IMR-90 (cell line): ENCODE measurements at regions not wholly inside any gene's neighbourhood (a gene's known extent, or its start where the extent isn't known, plus 50 kb on each side); places are given as distances from the start of the nearest gene placed in this dataset.

Experiments
- ATAC-seq: fragments of 200-7000 bp; cut with Tn5 transposase; 2 replicates; pipeline ENCODE4 v1.9.1; 2020; ENCODE audit warnings: low read depth, mild to moderate bottlenecking, moderate library complexity
- BruUV-seq: library from RNA; stranded (reverse); fragments of 400-500 nt; replicated peaks from 2 replicates; lab custom pipeline; 2021; lab: Mats Ljungman, UMichigan
- CTCF ChIA-PET: fragments of 300-600 bp; formaldehyde crosslinking; extraction: SDS; loops from one replicate; lab custom pipeline; 2021; ENCODE audit warnings: antibody characterized with exemption; lab: Yijun Ruan, JAX
- POLR2A ChIA-PET: fragments of 300-600 bp; sonication (Branson Sonifier 250); formaldehyde crosslinking; loops from one replicate; lab custom pipeline; 2022; ENCODE audit warnings: antibody characterized with exemption; ENCODE audit not compliant: unreplicated experiment; lab: Charles Lee
- DNase-seq: peaks from one replicate; pipeline ENCODE4 v3.0.0; 2013
- H2AFZ ChIP-seq: replicated peaks from 2 replicates; pipeline ENCODE3; 2013; ENCODE audit warnings: low read length, mild to moderate bottlenecking; ENCODE audit not compliant: poor library complexity
- H2AK5ac ChIP-seq: 2 replicates; pipeline ENCODE4 v1.6.1; 2013; ENCODE audit warnings: low read depth, low read length, inconsistent platforms
- H2AK9ac ChIP-seq: replicated peaks from 2 replicates; pipeline ENCODE3; 2013; ENCODE audit warnings: mild to moderate bottlenecking, low read depth, low read length, moderate library complexity; ENCODE audit not compliant: poor library complexity
- H2BK120ac ChIP-seq: 2 replicates; pipeline ENCODE4 v1.6.1; 2013; ENCODE audit warnings: low read depth, low read length, inconsistent platforms
- H2BK15ac ChIP-seq: 3 replicates; pipeline ENCODE4 v1.6.1; 2013; ENCODE audit warnings: low read depth, low read length, inconsistent platforms
- H2BK20ac ChIP-seq: 2 replicates; pipeline ENCODE4 v1.6.1; 2013; ENCODE audit warnings: low read depth, mild to moderate bottlenecking, inconsistent platforms, low read length, moderate library complexity
- H2BK5ac ChIP-seq: 2 replicates; pipeline ENCODE4 v1.6.1; 2013; ENCODE audit warnings: mild to moderate bottlenecking, low read depth, low read length, inconsistent platforms; ENCODE audit not compliant: poor library complexity, severe bottlenecking
- H3K14ac ChIP-seq: replicated peaks from 2 replicates; pipeline ENCODE4 v1.6.1; 2013; ENCODE audit warnings: low read depth, low read length, inconsistent platforms
- H3K18ac ChIP-seq: 2 replicates; pipeline ENCODE4 v1.6.1; 2013; ENCODE audit warnings: low read depth, low read length, control low read depth
- H3K23ac ChIP-seq: 2 replicates; pipeline ENCODE4 v1.6.1; 2013; ENCODE audit warnings: low read depth, low read length, inconsistent platforms
- H3K27ac ChIP-seq: 2 replicates; pipeline ENCODE4 v1.5.1; 2013; ENCODE audit warnings: mild to moderate bottlenecking, control low read depth, low read length; ENCODE audit not compliant: insufficient read depth
- H3K27me3 ChIP-seq: 2 replicates; pipeline ENCODE4 v1.6.1; 2013; ENCODE audit warnings: low read length; ENCODE audit not compliant: control insufficient read depth, insufficient read depth
- H3K36me3 ChIP-seq: 2 replicates; pipeline ENCODE4 v1.6.1; 2013; ENCODE audit warnings: low read length, mixed read lengths; ENCODE audit not compliant: control insufficient read depth, insufficient read depth
- H3K4ac ChIP-seq: 2 replicates; pipeline ENCODE4 v1.6.1; 2013; ENCODE audit warnings: low read depth, low read length, inconsistent platforms
- H3K4me1 ChIP-seq: 2 replicates; pipeline ENCODE4 v1.6.1; 2013; ENCODE audit warnings: low read length, mixed read lengths; ENCODE audit not compliant: control insufficient read depth, insufficient read depth
- H3K4me2 ChIP-seq: 2 replicates; pipeline ENCODE4 v1.6.1; 2013; ENCODE audit warnings: low read depth, mild to moderate bottlenecking, control low read depth, low read length, moderate library complexity
- H3K4me3 ChIP-seq: 2 replicates; pipeline ENCODE4 v1.5.1; 2013; ENCODE audit warnings: low read depth, mild to moderate bottlenecking, control low read depth, low read length, moderate library complexity; ENCODE audit not compliant: insufficient read depth
- H3K56ac ChIP-seq: 2 replicates; pipeline ENCODE4 v1.6.1; 2013; ENCODE audit warnings: low read length, inconsistent platforms; ENCODE audit not compliant: insufficient read depth; ENCODE audit errors: extremely low read depth
- H3K79me1 ChIP-seq, 2 experiments: 2 replicates each; pipeline ENCODE4 v1.6.1; 2013; ENCODE audit warnings: low read length in 2 of 2, inconsistent platforms in 1 of 2, low read depth in 1 of 2
- H3K9ac ChIP-seq: 2 replicates; pipeline ENCODE4 v1.6.1; 2013; ENCODE audit warnings: low read depth, low read length, control low read depth
- H3K9me1 ChIP-seq: 2 replicates; pipeline ENCODE4 v1.6.1; 2013; ENCODE audit warnings: low read length, inconsistent platforms; ENCODE audit not compliant: insufficient read depth
- H3K9me3 ChIP-seq: 2 replicates; pipeline ENCODE4 v1.6.1; 2013; ENCODE audit warnings: low read length; ENCODE audit not compliant: control insufficient read depth, insufficient read depth
- H4K20me1 ChIP-seq: 2 replicates; pipeline ENCODE4 v1.6.1; 2013; ENCODE audit warnings: low read length, inconsistent platforms; ENCODE audit not compliant: insufficient read depth
- H4K5ac ChIP-seq: 2 replicates; pipeline ENCODE4 v1.6.1; 2013; ENCODE audit warnings: mild to moderate bottlenecking, low read depth, low read length, control low read depth
- H4K8ac ChIP-seq, 2 experiments: 2 replicates each; pipeline ENCODE4 v1.6.1; 2013; ENCODE audit warnings: low read depth in 2 of 2, low read length in 2 of 2, control low read depth in 1 of 2, inconsistent platforms in 1 of 2
- H4K91ac ChIP-seq: 2 replicates; pipeline ENCODE4 v1.6.1; 2013; ENCODE audit warnings: low read depth, low read length, inconsistent platforms; ENCODE audit not compliant: insufficient read depth
- BHLHE40 ChIP-seq: fragments of 150-350 bp; IDR thresholded peaks from 2 replicates; pipeline ENCODE4 v1.6.1; 2016; ENCODE audit warnings: mild to moderate bottlenecking, low read depth, low read length
- CEBPB ChIP-seq: IDR thresholded peaks from 2 replicates; pipeline ENCODE4 v1.6.1; 2012; ENCODE audit warnings: low read depth, low read length, improper control_type of control experiment
- MAFK ChIP-seq: IDR thresholded peaks from 2 replicates; pipeline ENCODE4 v1.6.1; 2012; ENCODE audit warnings: low read depth, low read length, improper control_type of control experiment
- MAZ ChIP-seq: IDR thresholded peaks from 2 replicates; pipeline ENCODE4 v1.6.1; 2012; ENCODE audit warnings: low read depth, mild to moderate bottlenecking, low read length, improper control_type of control experiment, moderate library complexity, borderline replicate concordance
- RAD21 ChIP-seq: IDR thresholded peaks from 2 replicates; pipeline ENCODE4 v1.6.1; 2012; ENCODE audit warnings: low read length, improper control_type of control experiment
- RCOR1 ChIP-seq: IDR thresholded peaks from 2 replicates; pipeline ENCODE4 v1.6.1; 2012; ENCODE audit warnings: mild to moderate bottlenecking, low read length, improper control_type of control experiment; ENCODE audit not compliant: insufficient replicate concordance
- RFX5 ChIP-seq: IDR thresholded peaks from 2 replicates; pipeline ENCODE4 v1.8.0; 2012; ENCODE audit warnings: low read depth, mild to moderate bottlenecking, low read length, moderate library complexity
- USF2 ChIP-seq: fragments of 150-350 bp; IDR thresholded peaks from 2 replicates; pipeline ENCODE4 v1.6.1; 2017; ENCODE audit warnings: mild to moderate bottlenecking, antibody characterized with exemption, low read length, low read depth
- WGBS, 2 experiments: methylation state at CpG; one replicate each; pipeline versions ENCODE4 v1.1.5 to v1.1.7; 2013; ENCODE audit warnings: missing lambda C conversion rate in 2 of 2; ENCODE audit not compliant: insufficient read length in 1 of 2; ENCODE audit errors: extremely low coverage in 2 of 2; 5-methylcytosine and 5-hydroxymethylcytosine counted together
- dilution Hi-C: fragments of 300-500 bp; cut with HindIII; formaldehyde crosslinking; loops from one replicate; pipeline ENCODE4 v1.14.3; 2018; ENCODE audit warnings: low sequenced_read_pairs; ENCODE audit not compliant: unreplicated experiment
- in situ Hi-C: fragments of 300-500 bp; cut with MboI; formaldehyde crosslinking; loops from 3 replicates; pipeline ENCODE4 v1.14.3; 2019; ENCODE audit warnings: low sequenced_read_pairs, inconsistent platforms, mixed read lengths
- intact Hi-C: fragments of 100-400 bp; cut with micrococcal nuclease; formaldehyde crosslinking; loops from 2 replicates; pipeline ENCODE4 v1.10.0; 2022
- TF ChIP-seq, protein P1 (sequence below): fragments of 150-350 bp; IDR thresholded peaks from 2 replicates; pipeline ENCODE4 v1.6.1; 2016; ENCODE audit warnings: low read depth, mild to moderate bottlenecking, low read length, moderate library complexity, borderline replicate concordance

- Histone ChIP-seq H2AFZ (no peak overlapping the region), H3K9me1 (no peaks in the 10 kb centered on the region), H3K4ac (no peak overlapping the region), H3K36me3 (no peaks in the 10 kb centered on the region), H2BK20ac (no peak overlapping the region), H2BK5ac (no peak overlapping the region), H3K9me3 (no peaks in the 10 kb centered on the region; the same call in 1 of the 2 replicates), H3K4me3 (no peak overlapping the region), H2BK120ac (no peak overlapping the region; the same call in 1 of the 2 replicates), H4K20me1 (no peaks in the 10 kb centered on the region), H3K79me1 (no peaks in the 10 kb centered on the region), H3K56ac (no peak overlapping the region), H3K27me3 (no peaks in the 10 kb centered on the region; the same call in 1 of the 2 replicates), H2AK5ac (no peak overlapping the region), H3K14ac (no peak overlapping the region), H3K18ac (no peak overlapping the region), H3K4me1 (no peaks in the 10 kb centered on the region), H4K8ac (no peak overlapping the region), H2AK9ac (no peak overlapping the region), H3K27ac (no peak overlapping the region), H4K5ac (no peak overlapping the region), H2BK15ac (no peak overlapping the region), H3K4me2 (no peak overlapping the region), H4K91ac (no peak overlapping the region), H3K9ac (no peak overlapping the region), H3K23ac (no peak overlapping the region)
- ATAC-seq (peak; percentile 56), DNase-seq (peak; percentile 53)
- no CpG with 5 or more reads among the region's 4 CpGs for whole genome bisulfite sequencing, 2 experiments
- ChIA-PET CTCF (interaction anchor here (0.6 to 1.9 kb wide), 7 partner anchors 15 to 1500 kb away, joined by 3 to 7 read pairs (median 4); no protein-coding TSS in a partner anchor), POLR2A (no interaction called here)
- dilution Hi-C loops, result no loop called here
- TF ChIP-seq RCOR1 (no peak), RAD21 (no peak), RFX5 (no peak), CEBPB (no peak), MAZ (no peak), BHLHE40 (no peak), USF2 (no peak), MAFK (no peak)
- TF ChIP-seq, protein P1, sequence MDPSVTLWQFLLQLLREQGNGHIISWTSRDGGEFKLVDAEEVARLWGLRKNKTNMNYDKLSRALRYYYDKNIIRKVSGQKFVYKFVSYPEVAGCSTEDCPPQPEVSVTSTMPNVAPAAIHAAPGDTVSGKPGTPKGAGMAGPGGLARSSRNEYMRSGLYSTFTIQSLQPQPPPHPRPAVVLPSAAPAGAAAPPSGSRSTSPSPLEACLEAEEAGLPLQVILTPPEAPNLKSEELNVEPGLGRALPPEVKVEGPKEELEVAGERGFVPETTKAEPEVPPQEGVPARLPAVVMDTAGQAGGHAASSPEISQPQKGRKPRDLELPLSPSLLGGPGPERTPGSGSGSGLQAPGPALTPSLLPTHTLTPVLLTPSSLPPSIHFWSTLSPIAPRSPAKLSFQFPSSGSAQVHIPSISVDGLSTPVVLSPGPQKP, result no peak
- in situ Hi-C loops, result no loop called here
- intact Hi-C loops, result no loop called here
- BruUV-seq, result no TSS peak
Observed at GRCh38 chr1:60171801-60172200, 98.2 kb upstream of the C1orf87 start.
